Pancreas (tissue), 10 donors: ENCODE measurements at regions not wholly inside any gene's neighbourhood (a gene's known extent, or its start where the extent isn't known, plus 50 kb on each side); places are given as distances from the start of the nearest gene placed in this dataset.

Source experiments
- ATAC-seq, 4 donors: fragments of 200-7000 bp; cut with Tn5 transposase; one replicate each; pipeline versions ENCODE4 v1.8.0 to v1.9.1; 2020; ENCODE audit warnings: mild to moderate bottlenecking in 4 of 4, moderate library complexity in 4 of 4
- DNase-seq, 6 donors: peaks; one replicate each; pipeline ENCODE4 v3.0.0-alpha.2; 2020
- FAIRE-seq: peaks from 2 replicates; lab custom pipeline; 2012; peaks lifted over from hg19 to GRCh38; lab: Jason Lieb, UNC
- H3K27ac ChIP-seq, 4 donors: fragments of 200-600 bp; sonication (generic); 1 replicate in 3 of 4; 2 replicates in 1 of 4; pipeline versions ENCODE4 v1.5.0 to v1.8.0; 2020
- H3K27me3 ChIP-seq, 4 donors: fragments of 200-600 bp; one replicate each; pipeline ENCODE4 v1.8.0; 2021
- H3K36me3 ChIP-seq, 3 donors: fragments of 200-600 bp; sonication (generic) in 1 of 3; one replicate each; pipeline versions ENCODE4 v1.5.0 to v1.8.0; 2020 to 2021
- H3K4me1 ChIP-seq, 3 donors: fragments of 200-600 bp; one replicate each; pipeline ENCODE4 v1.8.0; 2021
- H3K4me3 ChIP-seq, 4 donors: fragments of 200-600 bp; sonication (generic) in 2 of 4; one replicate each; pipeline versions ENCODE4 v1.5.0 to v1.8.0; 2020 to 2021
- H3K9me3 ChIP-seq, 4 donors: fragments of 200-600 bp; one replicate each; pipeline ENCODE4 v1.8.0; 2021
- CTCF ChIP-seq, 4 donors: fragments of 200-600 bp; sonication (generic) in 3 of 4; IDR thresholded peaks; one replicate each; pipeline versions ENCODE4 v1.5.0 to v1.8.0; 2021; ENCODE audit warnings: antibody characterized with exemption in 4 of 4
- WGBS, 2 donors: extraction: QIAGEN DNeasy Blood & Tissue Kit; methylation state at CpG; one replicate each; pipeline ENCODE4 v1.1.7; 2013; 5-methylcytosine and 5-hydroxymethylcytosine counted together
- intact Hi-C, 3 donors: fragments of 100-400 bp; cut with DNase I; formaldehyde crosslinking; loops; one replicate each; pipeline versions ENCODE4 v1.11.1 to v1.14.2; 2022
- donor health status: healthy with polysubstance abuse.
- donor health status: DM: no; HTN: no; CAD: no; lungs with moderate emphysema.
- donor health status: DM: no; HTN: no; CAD: no.
- donor health status: control.
- donor health status: control.
- donor health status: Bipolar disorder and iron deficiency.
- donor health status: DM: yes; HTN: yes; CAD: no.
- donor health status: DM: no; HTN: no; CAD: no.
- donor health status: DM: no; HTN: no; CAD: no.
- donor health status: DM: yes; HTN: yes; CAD: no.

DNA sequence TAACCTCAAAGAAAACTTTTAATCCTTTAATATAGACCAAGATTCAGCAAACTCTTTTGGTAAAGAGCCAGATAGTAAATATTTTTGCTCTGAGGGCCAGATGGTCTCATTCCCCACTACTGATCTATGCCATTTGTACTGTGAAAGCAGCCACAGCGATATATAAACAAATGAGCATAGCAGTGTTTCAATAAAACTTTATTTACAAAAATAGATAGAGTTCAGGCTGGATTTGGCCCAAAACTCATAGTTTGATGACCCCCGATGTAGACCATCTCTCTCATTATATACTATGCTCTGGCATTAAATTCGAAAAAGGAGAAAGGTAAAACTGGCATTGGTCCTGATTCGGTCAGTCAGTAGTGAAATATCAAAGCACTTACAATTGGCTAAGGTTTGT lies 195.8 kb upstream of the NRIP1 start:
- no peaks in the 10 kb centered on the region for H3K27me3 ChIP-seq
- no peaks in the 10 kb centered on the region for H3K36me3 ChIP-seq
- no peak overlapping the region for H3K4me3 ChIP-seq
- ATAC-seq (no peak), DNase-seq (no peak), FAIRE-seq (no peak)
- no peak overlapping the region for H3K27ac ChIP-seq
- no peaks in the 10 kb centered on the region for H3K9me3 ChIP-seq
- WGBS, 2 donors: 84 to 87% methylated on average over 4 of the region's 4 CpGs
- intact Hi-C loops: no loop called here
- H3K4me1 ChIP-seq: no peaks in the 10 kb centered on the region
- no peak for TF ChIP-seq CTCF (IDR thresholded peaks at IDR 0.05)

- no peak for ATAC-seq
- H3K36me3 ChIP-seq: no peaks in the 10 kb centered on the region
- no peaks in the 10 kb centered on the region for H3K9me3 ChIP-seq
- no peaks in the 10 kb centered on the region for H3K4me1 ChIP-seq
- no peak overlapping the region for H3K27ac ChIP-seq
- H3K27me3 ChIP-seq: no peaks in the 10 kb centered on the region
- no peak for DNase-seq
- no peak overlapping the region for H3K4me3 ChIP-seq
- no peak for TF ChIP-seq CTCF (IDR thresholded peaks at IDR 0.05)
- no peak for FAIRE-seq
- WGBS, 2 donors: 76 to 77% methylated on average over 2 of the region's 2 CpGs
- intact Hi-C loops: no loop called here
Measured at GRCh38 chr21:15264084-15264665, 199.4 kb upstream of the NRIP1 start.

DNA sequence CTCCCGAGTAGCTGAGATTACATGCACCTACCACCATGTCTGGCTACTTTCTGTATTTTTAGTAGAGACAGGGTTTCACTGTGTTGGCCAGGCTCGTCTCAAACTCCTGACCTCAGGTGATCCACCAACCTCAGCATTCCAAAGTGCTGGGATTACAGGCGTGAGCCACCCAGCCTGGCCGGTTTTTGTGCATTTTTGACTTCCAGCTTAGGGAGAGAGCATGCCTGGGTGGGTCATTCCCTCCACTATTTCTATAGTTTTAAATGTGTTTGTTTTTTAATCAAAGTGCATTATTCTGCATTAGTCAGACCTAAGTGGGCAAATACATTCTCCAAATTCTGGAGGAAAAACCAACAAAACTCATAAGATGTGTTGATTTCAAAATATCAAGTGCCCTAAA lies 207.4 kb upstream of the NRIP1 start:
- no peak for DNase-seq
- Histone ChIP-seq H3K27me3 (no peaks in the 10 kb centered on the region), H3K4me3 (no peak overlapping the region), H3K9me3 (no peaks in the 10 kb centered on the region), H3K36me3 (no peaks in the 10 kb centered on the region), H3K4me1 (no peaks in the 10 kb centered on the region), H3K27ac (no peak overlapping the region)
- WGBS, 2 donors: 84 to 86% methylated on average over 4 of the region's 4 CpGs
- ATAC-seq: no peak
- intact Hi-C loops: no loop called here
- FAIRE-seq: no peak
- TF ChIP-seq CTCF (IDR thresholded peaks at IDR 0.05): no peak

DNA sequence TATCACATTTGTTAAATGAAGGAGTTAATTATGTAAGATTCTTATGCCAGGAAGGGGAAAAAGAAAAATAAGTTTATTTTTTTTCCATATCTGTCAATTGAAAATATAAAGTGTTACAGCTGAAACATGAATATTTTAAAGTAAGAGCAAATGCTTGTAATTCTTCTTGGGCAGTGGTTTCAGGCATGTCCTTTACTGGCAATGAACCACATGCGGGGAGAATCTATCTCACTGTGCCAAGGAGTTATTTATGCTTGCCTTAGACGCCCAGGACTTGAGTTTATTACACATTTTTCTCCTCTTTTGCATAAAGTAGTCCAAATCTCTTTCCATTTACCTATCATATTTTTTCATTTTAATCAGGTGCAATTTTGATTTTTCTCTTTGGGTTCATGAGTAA lies 207.8 kb upstream of the NRIP1 start:
- intact Hi-C loops: no loop called here
- TF ChIP-seq CTCF (IDR thresholded peaks at IDR 0.05): no peak
- no peak for FAIRE-seq
- no peak overlapping the region for H3K27ac ChIP-seq
- no peaks in the 10 kb centered on the region for H3K36me3 ChIP-seq
- WGBS, 2 donors: 72 to 74% methylated on average over 2 of the region's 2 CpGs
- no peaks in the 10 kb centered on the region for H3K9me3 ChIP-seq
- H3K27me3 ChIP-seq: no peaks in the 10 kb centered on the region
- ATAC-seq: no peak
- no peak for DNase-seq
- H3K4me1 ChIP-seq: no peaks in the 10 kb centered on the region
- no peak overlapping the region for H3K4me3 ChIP-seq

- DNase-seq: no peak
- no peak overlapping the region for H3K4me3 ChIP-seq
- H3K9me3 ChIP-seq: no peaks in the 10 kb centered on the region
- H3K27me3 ChIP-seq: no peaks in the 10 kb centered on the region
- 89 to 94% methylated on average over 2 of the region's 2 CpGs for WGBS, 2 donors
- intact Hi-C loops: no loop called here
- TF ChIP-seq CTCF (IDR thresholded peaks at IDR 0.05): no peak
- ATAC-seq: no peak
- no peak for FAIRE-seq
- H3K4me1 ChIP-seq: no peaks in the 10 kb centered on the region
- no peak overlapping the region for H3K27ac ChIP-seq
- no peaks in the 10 kb centered on the region for H3K36me3 ChIP-seq
Measured at GRCh38 chr21:15273244-15273643, 208.4 kb upstream of the NRIP1 start.
